SU-DHL-6 (cell line): ENCODE measurements at regions not wholly inside any gene's neighbourhood (a gene's known extent, or its start where the extent isn't known, plus 50 kb on each side); places are given as distances from the start of the nearest gene placed in this dataset.

Experiments used
- CTCF ChIP-seq: fragments of 200-600 bp; sonication (generic); IDR thresholded peaks from one replicate; pipeline ENCODE4 v1.5.1; 2017; ENCODE audit warnings: antibody characterized with exemption, mild to moderate bottlenecking, low read length, moderate library complexity; ENCODE audit not compliant: insufficient read depth, poor library complexity, severe bottlenecking
- EZH2phosphoT487 ChIP-seq: fragments of 200-600 bp; sonication (generic), shearing (Covaris generic); conservative IDR thresholded peaks from 2 replicates; pipeline ENCODE4 v1.6.1; 2018; ENCODE audit warnings: mild to moderate bottlenecking, antibody characterized with exemption, low read length, moderate library complexity, mixed read lengths

- TF ChIP-seq CTCF = no peak
- TF ChIP-seq EZH2phosphoT487 = no peak
These were observed 346.5 kb downstream of the GPAM start for GRCh38 chr10:111837086-111837485.
